Neural progenitor cell (in vitro differentiated cells): ENCODE measurements at regions not wholly inside any gene's neighbourhood (a gene's known extent, or its start where the extent isn't known, plus 50 kb on each side); places are given as distances from the start of the nearest gene placed in this dataset.

Experiments used
- EZH2phosphoT487 ChIP-seq: fragments of 200-600 bp; sonication (generic); IDR thresholded peaks from 2 replicates; pipeline ENCODE4 v1.6.1; 2017; ENCODE audit warnings: antibody characterized with exemption
- TF ChIP-seq, protein P1 (sequence below): fragments of 200-600 bp; sonication (generic); IDR thresholded peaks from 2 replicates; pipeline ENCODE4 v1.5.1; 2017; ENCODE audit warnings: antibody characterized with exemption, mild to moderate bottlenecking

DNA sequence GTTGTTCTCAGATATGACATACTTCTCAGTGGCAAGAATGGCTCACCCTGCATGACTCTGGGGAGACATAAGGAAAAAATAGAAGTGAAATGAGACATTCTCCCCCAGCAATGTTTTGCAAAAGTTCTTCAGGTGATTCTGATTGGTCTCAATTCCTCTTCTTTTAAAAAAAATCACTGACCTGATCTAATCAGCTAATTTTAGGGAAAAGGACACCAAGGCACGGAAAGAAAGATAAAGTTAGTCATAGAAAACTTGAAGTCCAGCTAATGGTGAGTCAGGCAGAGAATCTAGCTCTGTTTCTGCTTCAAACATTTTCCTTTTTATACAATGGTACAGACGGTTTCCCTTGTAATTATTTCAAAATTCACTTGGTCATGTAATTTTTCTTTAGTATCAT lies 1018.9 kb upstream of the ARRDC3 start:
- TF ChIP-seq, protein P1, sequence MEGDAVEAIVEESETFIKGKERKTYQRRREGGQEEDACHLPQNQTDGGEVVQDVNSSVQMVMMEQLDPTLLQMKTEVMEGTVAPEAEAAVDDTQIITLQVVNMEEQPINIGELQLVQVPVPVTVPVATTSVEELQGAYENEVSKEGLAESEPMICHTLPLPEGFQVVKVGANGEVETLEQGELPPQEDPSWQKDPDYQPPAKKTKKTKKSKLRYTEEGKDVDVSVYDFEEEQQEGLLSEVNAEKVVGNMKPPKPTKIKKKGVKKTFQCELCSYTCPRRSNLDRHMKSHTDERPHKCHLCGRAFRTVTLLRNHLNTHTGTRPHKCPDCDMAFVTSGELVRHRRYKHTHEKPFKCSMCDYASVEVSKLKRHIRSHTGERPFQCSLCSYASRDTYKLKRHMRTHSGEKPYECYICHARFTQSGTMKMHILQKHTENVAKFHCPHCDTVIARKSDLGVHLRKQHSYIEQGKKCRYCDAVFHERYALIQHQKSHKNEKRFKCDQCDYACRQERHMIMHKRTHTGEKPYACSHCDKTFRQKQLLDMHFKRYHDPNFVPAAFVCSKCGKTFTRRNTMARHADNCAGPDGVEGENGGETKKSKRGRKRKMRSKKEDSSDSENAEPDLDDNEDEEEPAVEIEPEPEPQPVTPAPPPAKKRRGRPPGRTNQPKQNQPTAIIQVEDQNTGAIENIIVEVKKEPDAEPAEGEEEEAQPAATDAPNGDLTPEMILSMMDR = no peak
- TF ChIP-seq EZH2phosphoT487 = no peak
